ENCODE measurements at regions not wholly inside any gene's neighbourhood (a gene's known extent, or its start where the extent isn't known, plus 50 kb on each side); places are given as distances from the start of the nearest gene placed in this dataset.

DNA sequence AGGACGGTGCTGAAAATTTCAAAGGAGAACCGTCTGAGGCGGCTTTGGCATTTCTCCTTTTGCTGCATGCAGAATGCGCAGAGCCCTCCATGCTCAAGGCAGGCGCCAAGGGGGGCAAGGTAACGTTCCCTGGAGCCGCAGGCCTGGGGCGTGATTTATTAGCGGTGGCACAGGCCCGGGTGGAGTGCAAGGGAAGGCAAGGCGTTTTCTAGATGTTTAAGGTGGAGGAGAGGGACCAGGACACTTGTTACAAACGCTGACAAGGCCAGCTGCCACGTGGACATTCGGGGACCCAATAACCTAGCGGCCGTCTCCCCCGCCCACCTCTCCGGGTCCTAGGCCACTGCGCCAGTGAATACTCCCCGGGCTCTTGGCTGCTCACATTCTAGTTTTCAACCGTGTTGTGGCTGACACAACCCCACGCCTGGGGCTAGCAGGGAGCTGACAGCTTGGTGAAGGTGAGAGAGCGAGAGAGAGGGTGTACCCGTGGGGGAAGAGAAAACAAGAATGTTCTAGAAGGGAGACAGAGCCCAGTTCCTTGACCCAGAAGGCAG, 250.1 kb downstream of the C16orf95 start:
- no peaks in the 10 kb centered on the region for H3K27me3 ChIP-seq
- DNase-seq (ENCODE audit: low read depth in 1 of 2, low spot score in 1 of 2): no peak
- H3K4me1 ChIP-seq (ENCODE audit: low read depth): peaks cover 5% of the 10 kb centered on the region

DNA sequence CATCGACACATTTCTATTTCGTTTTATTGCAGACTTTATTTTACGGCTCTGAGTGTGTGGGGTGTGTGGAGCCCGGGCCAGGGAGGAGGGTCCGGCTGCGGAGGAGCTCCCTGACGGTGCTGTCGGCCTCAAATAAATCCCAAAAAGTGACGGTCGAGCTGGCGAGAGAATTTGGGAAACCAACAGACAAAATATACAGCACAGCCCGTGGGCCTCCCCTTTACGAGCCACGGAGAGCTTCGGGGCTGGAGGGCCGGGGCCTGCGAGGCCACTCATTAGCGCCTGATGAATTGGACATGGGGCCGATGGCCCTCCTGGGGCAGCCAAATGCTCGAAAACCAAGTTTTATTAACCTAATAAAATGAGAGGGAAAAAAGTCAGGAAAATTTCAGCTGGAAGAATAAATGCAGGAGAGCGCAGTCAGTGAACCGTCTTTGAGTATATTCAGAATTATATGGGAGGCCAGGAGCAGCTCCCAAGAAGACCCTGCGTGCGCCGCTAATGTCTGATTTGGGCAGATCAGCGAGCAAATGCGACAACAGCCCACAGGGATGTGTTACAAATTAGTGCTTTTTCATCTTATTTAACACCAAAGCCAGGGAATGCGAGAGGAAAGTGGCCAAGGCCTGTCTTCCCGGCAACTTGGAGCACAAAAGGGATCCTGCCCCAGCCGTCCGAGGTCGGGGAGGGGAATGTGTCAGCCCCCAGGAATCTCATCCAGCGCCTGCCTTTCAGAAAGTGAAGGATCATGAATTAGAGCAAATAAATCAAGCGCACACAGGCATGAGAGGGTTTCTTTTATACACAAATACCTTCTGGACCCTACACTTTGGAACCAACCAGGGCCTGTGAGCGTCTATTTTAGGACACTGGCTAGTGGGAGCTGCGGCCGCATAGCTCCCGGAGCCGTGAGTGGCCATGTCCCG, 249.1 kb downstream of the C16orf95 start:
- no peaks in the 10 kb centered on the region for H3K27me3 ChIP-seq
- H3K9me3 ChIP-seq (ENCODE audit: low read depth): no peaks in the 10 kb centered on the region
- no peaks in the 10 kb centered on the region for H3K4me1 ChIP-seq (ENCODE audit: low read depth)
- no peak overlapping the region for H3K27ac ChIP-seq
- no peak overlapping the region for H3K4me3 ChIP-seq
- TF ChIP-seq, protein P1, sequence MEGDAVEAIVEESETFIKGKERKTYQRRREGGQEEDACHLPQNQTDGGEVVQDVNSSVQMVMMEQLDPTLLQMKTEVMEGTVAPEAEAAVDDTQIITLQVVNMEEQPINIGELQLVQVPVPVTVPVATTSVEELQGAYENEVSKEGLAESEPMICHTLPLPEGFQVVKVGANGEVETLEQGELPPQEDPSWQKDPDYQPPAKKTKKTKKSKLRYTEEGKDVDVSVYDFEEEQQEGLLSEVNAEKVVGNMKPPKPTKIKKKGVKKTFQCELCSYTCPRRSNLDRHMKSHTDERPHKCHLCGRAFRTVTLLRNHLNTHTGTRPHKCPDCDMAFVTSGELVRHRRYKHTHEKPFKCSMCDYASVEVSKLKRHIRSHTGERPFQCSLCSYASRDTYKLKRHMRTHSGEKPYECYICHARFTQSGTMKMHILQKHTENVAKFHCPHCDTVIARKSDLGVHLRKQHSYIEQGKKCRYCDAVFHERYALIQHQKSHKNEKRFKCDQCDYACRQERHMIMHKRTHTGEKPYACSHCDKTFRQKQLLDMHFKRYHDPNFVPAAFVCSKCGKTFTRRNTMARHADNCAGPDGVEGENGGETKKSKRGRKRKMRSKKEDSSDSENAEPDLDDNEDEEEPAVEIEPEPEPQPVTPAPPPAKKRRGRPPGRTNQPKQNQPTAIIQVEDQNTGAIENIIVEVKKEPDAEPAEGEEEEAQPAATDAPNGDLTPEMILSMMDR (IDR thresholded peaks at IDR 0.05; ENCODE audit: low read depth, low read length): no peak
- no peaks in the 10 kb centered on the region for H3K36me3 ChIP-seq
- no peak for DNase-seq (ENCODE audit: low read depth in 1 of 2, low spot score in 1 of 2)

More for the DNA sequence above, 250.1 kb downstream of the C16orf95 start:
- Histone ChIP-seq H3K4me3 (no peak overlapping the region), H3K9me3 (ENCODE audit: low read depth) (no peaks in the 10 kb centered on the region), H3K36me3 (no peaks in the 10 kb centered on the region), H3K27ac (no peak overlapping the region)
- TF ChIP-seq, protein P1 (IDR thresholded peaks at IDR 0.05; ENCODE audit: low read depth, low read length): no peak

DNA sequence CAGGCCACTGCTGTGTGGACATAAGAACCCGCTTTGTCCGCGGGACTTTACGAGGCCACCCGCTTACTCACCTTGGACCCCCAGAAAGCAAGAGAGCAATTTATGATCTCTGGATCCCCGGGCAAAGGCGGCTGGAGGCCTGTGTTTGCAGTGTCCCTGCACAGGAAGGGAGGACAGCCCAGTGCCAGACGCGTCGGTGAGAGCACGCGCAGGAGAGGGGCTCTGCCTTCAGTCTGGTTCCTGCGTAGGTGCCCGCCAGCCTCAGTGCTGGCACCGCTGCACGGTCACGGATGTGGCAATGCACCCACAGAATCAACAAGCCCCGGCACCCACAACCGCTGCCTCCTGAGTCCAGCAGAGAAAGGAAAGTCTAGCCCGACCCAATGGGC, 248.4 kb downstream of the C16orf95 start:
- Histone ChIP-seq H3K4me3 (no peak overlapping the region), H3K36me3 (no peaks in the 10 kb centered on the region), H3K9me3 (ENCODE audit: low read depth) (no peaks in the 10 kb centered on the region), H3K27me3 (no peaks in the 10 kb centered on the region), H3K27ac (no peak overlapping the region), H3K4me1 (ENCODE audit: low read depth) (no peaks in the 10 kb centered on the region)
- no peak for DNase-seq (ENCODE audit: low read depth in 1 of 2, low spot score in 1 of 2)
- TF ChIP-seq, protein P1 (IDR thresholded peaks at IDR 0.05; ENCODE audit: low read depth, low read length): no peak

DNA sequence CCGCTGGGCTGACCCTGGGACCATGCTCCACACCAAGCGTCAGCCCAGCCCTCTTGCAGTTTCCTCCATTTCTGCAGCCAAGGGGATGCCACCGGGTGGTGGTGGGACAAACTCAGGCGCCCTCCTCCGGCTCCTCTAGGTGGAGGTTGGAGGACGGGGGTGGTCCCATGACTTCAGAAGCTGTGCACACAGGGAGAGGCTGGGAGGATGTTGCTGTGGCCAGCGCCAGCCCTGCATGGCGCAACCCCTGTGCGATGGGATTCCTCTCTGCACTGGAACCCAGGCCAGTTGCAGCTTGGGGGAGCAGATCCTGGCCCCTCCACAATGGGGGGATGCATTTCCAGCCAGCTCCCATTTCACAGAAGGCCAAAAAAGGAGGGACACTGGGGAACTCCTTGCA, 246.5 kb downstream of the C16orf95 start:
- DNase-seq (ENCODE audit: low read depth in 1 of 2, low spot score in 1 of 2): no peak
- Histone ChIP-seq H3K4me3 (no peak overlapping the region), H3K27me3 (no peaks in the 10 kb centered on the region), H3K9me3 (ENCODE audit: low read depth) (no peaks in the 10 kb centered on the region), H3K4me1 (ENCODE audit: low read depth) (no peaks in the 10 kb centered on the region), H3K36me3 (no peaks in the 10 kb centered on the region), H3K27ac (no peak overlapping the region)
- TF ChIP-seq, protein P1 (IDR thresholded peaks at IDR 0.05; ENCODE audit: low read depth, low read length): no peak

DNA sequence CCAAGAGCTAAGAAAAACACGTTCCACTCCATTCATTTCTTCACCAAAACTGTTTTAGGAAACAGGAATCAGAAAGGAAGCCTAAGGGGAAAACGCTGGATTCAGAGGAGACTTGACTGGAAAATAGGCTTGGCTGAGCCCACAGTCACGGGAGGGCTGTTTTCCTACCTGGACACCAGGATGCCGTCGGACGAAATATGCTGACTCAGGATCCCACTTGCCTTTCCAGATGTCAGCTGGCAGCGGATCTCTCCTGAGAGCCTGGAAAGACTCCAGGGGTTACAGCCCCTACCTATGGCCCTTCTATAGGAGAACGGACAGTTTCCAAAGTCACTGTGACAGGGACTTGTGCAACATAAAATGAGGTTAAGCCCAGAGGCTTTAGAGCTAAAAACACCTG, 245.1 kb downstream of the C16orf95 start:
- Histone ChIP-seq H3K9me3 (ENCODE audit: low read depth) (no peaks in the 10 kb centered on the region), H3K27ac (no peak overlapping the region), H3K36me3 (no peaks in the 10 kb centered on the region), H3K4me3 (no peak overlapping the region), H3K27me3 (no peaks in the 10 kb centered on the region), H3K4me1 (ENCODE audit: low read depth) (no peaks in the 10 kb centered on the region)
- no peak for DNase-seq (ENCODE audit: low read depth in 1 of 2, low spot score in 1 of 2)
- TF ChIP-seq, protein P1 (IDR thresholded peaks at IDR 0.05; ENCODE audit: low read depth, low read length): no peak

Data from cardiac muscle cell (in vitro differentiated cells and primary cell).